CD4-positive, alpha-beta T cell (primary cell): ENCODE measurements at regions not wholly inside any gene's neighbourhood (a gene's known extent, or its start where the extent isn't known, plus 50 kb on each side); places are given as distances from the start of the nearest gene placed in this dataset.

Experiments used
- ATAC-seq: fragments of 200-7000 bp; cut with Tn5 transposase; one replicate; pipeline ENCODE4 v1.10.0; 2022; ENCODE audit warnings: mild to moderate bottlenecking; ENCODE audit not compliant: poor library complexity
- CTCF ChIA-PET: fragments of 350-600 bp; sonication (Branson Sonifier 250); formaldehyde crosslinking; loops from one replicate; lab custom pipeline; 2021; ENCODE audit warnings: antibody characterized with exemption, inconsistent platforms; lab: Charles Lee
- POLR2A ChIA-PET: fragments of 350-600 bp; sonication (Branson Sonifier 250); formaldehyde crosslinking; loops from one replicate; lab custom pipeline; 2021; ENCODE audit warnings: antibody characterized with exemption, inconsistent platforms; lab: Charles Lee
- DNase-seq, 14 experiments: peaks; one replicate each; pipeline ENCODE4 v3.0.0-alpha.2; 2013 to 2020; ENCODE audit warnings: mixed read lengths in 2 of 14
- H3K27ac ChIP-seq, 2 donors: one replicate each; pipeline versions ENCODE4 v1.5.1 to v1.7.0; 2013; ENCODE audit warnings: low read length in 2 of 2, low read depth in 1 of 2, mild to moderate bottlenecking in 1 of 2
- H3K27me3 ChIP-seq, 2 experiments: 1 replicate in 1 of 2; 2 replicates in 1 of 2; pipeline versions ENCODE4 v1.6.1 to v1.7.0; 2013; ENCODE audit warnings: low read length in 2 of 2, control low read depth in 1 of 2, mild to moderate bottlenecking in 1 of 2, moderate library complexity in 1 of 2; ENCODE audit not compliant: insufficient read depth in 2 of 2, control insufficient read depth in 1 of 2
- H3K36me3 ChIP-seq: one replicate; pipeline ENCODE4 v1.6.1; 2013; ENCODE audit warnings: low read length, control low read depth; ENCODE audit not compliant: insufficient read depth
- H3K4me1 ChIP-seq: one replicate; pipeline ENCODE4 v1.6.1; 2013; ENCODE audit warnings: low read length, control low read depth; ENCODE audit not compliant: insufficient read depth
- H3K4me3 ChIP-seq: one replicate; pipeline ENCODE4 v1.5.1; 2013; ENCODE audit warnings: mild to moderate bottlenecking, low read length, moderate library complexity
- H3K9me3 ChIP-seq, 2 experiments: 1 replicate in 1 of 2; 2 replicates in 1 of 2; pipeline versions ENCODE4 v1.6.1 to v1.7.0; 2013; ENCODE audit warnings: low read length in 2 of 2, mild to moderate bottlenecking in 2 of 2, control low read depth in 1 of 2, moderate library complexity in 1 of 2; ENCODE audit not compliant: control insufficient read depth in 1 of 2, insufficient read depth in 1 of 2
- H3K27ac Mint-ChIP-seq: one replicate; pipeline ENCODE4 v1.8.0; 2020; ENCODE audit warnings: mixed read lengths
- H3K27me3 Mint-ChIP-seq: one replicate; pipeline ENCODE4 v1.8.0; 2021; ENCODE audit warnings: mixed read lengths
- H3K36me3 Mint-ChIP-seq: one replicate; pipeline ENCODE4 v1.8.0; 2021; ENCODE audit warnings: low read depth, mixed read lengths
- H3K4me1 Mint-ChIP-seq: one replicate; pipeline ENCODE4 v1.8.0; 2021; ENCODE audit warnings: low read depth, mixed read lengths
- H3K4me3 Mint-ChIP-seq: one replicate; pipeline ENCODE4 v1.8.0; 2020; ENCODE audit warnings: mild to moderate bottlenecking, mixed read lengths
- H3K9me3 Mint-ChIP-seq: one replicate; pipeline ENCODE4 v1.8.0; 2020; ENCODE audit warnings: mixed read lengths
- CTCF ChIP-seq: fragments of 200-600 bp; IDR thresholded peaks from one replicate; pipeline ENCODE4 v1.8.0; 2022; ENCODE audit warnings: antibody characterized with exemption, mild to moderate bottlenecking
- intact Hi-C, 2 experiments: fragments of 100-400 bp; cut with DNase I in 1 of 2; cut with micrococcal nuclease in 1 of 2; formaldehyde crosslinking; loops; one replicate each; pipeline versions ENCODE4 v1.15.1 to v1.9.0; 2023 to 2025; cut with DNase I, micrococcal nuclease

- Mint-ChIP-seq H3K27ac (no peak overlapping the region), H3K9me3 (no peaks in the 10 kb centered on the region)
Measured at GRCh38 chr6:142699391-142699790, 245.6 kb downstream of the HIVEP2 start.

GRCh38 chr6:142700032-142700431 lies 244.9 kb downstream of the HIVEP2 start:
- no peaks in the 10 kb centered on the region for H3K9me3 Mint-ChIP-seq
- Histone ChIP-seq H3K4me1 (no peaks in the 10 kb centered on the region), H3K9me3 (no peaks in the 10 kb centered on the region), H3K27me3 (no peaks in the 10 kb centered on the region), H3K4me3 (no peak overlapping the region), H3K36me3 (no peaks in the 10 kb centered on the region), H3K27ac (no peak overlapping the region)
- no peak for ATAC-seq
- DNase-seq, result no peak
- intact Hi-C loops, result no loop called here
- peaks cover 12% of the 10 kb centered on the region for H3K4me1 Mint-ChIP-seq
- CTCF ChIA-PET, result interaction anchor here (1.0 kb wide), 1 partner anchor 10 kb away, joined by 3 read pairs; no protein-coding TSS in a partner anchor
- H3K27me3 Mint-ChIP-seq, result no peaks in the 10 kb centered on the region
- H3K36me3 Mint-ChIP-seq, result no peaks in the 10 kb centered on the region
- POLR2A ChIA-PET, result no interaction called here
- H3K27ac Mint-ChIP-seq, result no peak overlapping the region
- no peak overlapping the region for H3K4me3 Mint-ChIP-seq
- TF ChIP-seq CTCF, result no peak

More at GRCh38 chr6:142699391-142699790, 245.6 kb downstream of the HIVEP2 start:
- no peak for TF ChIP-seq CTCF
- Mint-ChIP-seq H3K27me3 (no peaks in the 10 kb centered on the region), H3K4me1 (peaks cover 19% of the 10 kb centered on the region), H3K4me3 (no peak overlapping the region), H3K36me3 (no peaks in the 10 kb centered on the region)
- ChIA-PET CTCF (interaction anchor here (1.0 kb wide), 1 partner anchor 9 kb away, joined by 3 read pairs; no protein-coding TSS in a partner anchor), POLR2A (no interaction called here)
- Histone ChIP-seq H3K9me3 (no peaks in the 10 kb centered on the region), H3K4me3 (no peak overlapping the region), H3K36me3 (no peaks in the 10 kb centered on the region), H3K4me1 (no peaks in the 10 kb centered on the region), H3K27me3 (no peaks in the 10 kb centered on the region), H3K27ac (no peak overlapping the region)
- ATAC-seq (no peak), DNase-seq (no peak)
- intact Hi-C loops, result loop anchor here (5.0 to 10.0 kb wide), 3 partner anchors 43 to 1315 kb away; no protein-coding TSS in a partner anchor

- TF ChIP-seq CTCF, result no peak
- Mint-ChIP-seq H3K27ac (no peak overlapping the region), H3K4me1 (peaks cover 11% of the 10 kb centered on the region), H3K4me3 (no peak overlapping the region), H3K9me3 (no peaks in the 10 kb centered on the region), H3K36me3 (no peaks in the 10 kb centered on the region), H3K27me3 (no peaks in the 10 kb centered on the region)
- ChIA-PET POLR2A (interaction anchor here (0.8 kb wide), 1 partner anchor 132 kb away, joined by 3 read pairs; no protein-coding TSS in a partner anchor), CTCF (no interaction called here)
- DNase-seq, result no peak
- Histone ChIP-seq H3K9me3 (no peaks in the 10 kb centered on the region), H3K4me1 (no peaks in the 10 kb centered on the region), H3K36me3 (no peaks in the 10 kb centered on the region), H3K4me3 (no peak overlapping the region), H3K27ac (no peak overlapping the region), H3K27me3 (no peaks in the 10 kb centered on the region)
- intact Hi-C loops, result no loop called here
- no peak for ATAC-seq
Measured at GRCh38 chr6:142700671-142701312, 244.2 kb downstream of the HIVEP2 start.
